ENCODE measurements at regions not wholly inside any gene's neighbourhood (a gene's known extent, or its start where the extent isn't known, plus 50 kb on each side); places are given as distances from the start of the nearest gene placed in this dataset.

DNA sequence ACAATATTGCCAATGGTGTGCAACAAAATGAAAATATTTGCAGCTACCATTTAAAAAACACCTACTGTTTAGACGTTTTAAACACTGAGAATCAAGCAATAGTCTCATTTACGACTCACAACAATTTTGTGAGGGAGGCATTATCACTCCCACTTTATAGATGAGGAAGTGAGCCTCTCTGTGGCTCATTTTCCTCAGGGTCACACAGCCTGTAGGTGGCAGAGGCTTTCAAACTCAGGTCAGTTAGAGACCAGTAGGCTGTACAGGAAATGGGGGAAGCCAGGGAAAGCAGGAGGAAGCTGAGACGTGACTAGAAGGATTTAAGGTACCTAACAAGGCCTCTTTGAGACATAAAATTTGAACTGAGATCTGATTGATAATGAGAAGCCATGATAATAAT is 95.0 kb upstream of the ZNF521 start:
- Mint-ChIP-seq H3K36me3 (ENCODE audit: low read depth) (peaks cover 12% of the 10 kb centered on the region), H3K27ac (no peak overlapping the region), H3K4me1 (no peaks in the 10 kb centered on the region), H3K27me3 (ENCODE audit: insufficient read depth, low read depth, poor library complexity) (peaks cover 4% of the 10 kb centered on the region), H3K4me3 (no peak overlapping the region), H3K9me3 (peaks cover 6% of the 10 kb centered on the region)
- Histone ChIP-seq H3K27me3 (ENCODE audit: insufficient read depth) (no peaks in the 10 kb centered on the region), H3K79me2 (replicated peaks; ENCODE audit: insufficient read depth) (no peaks in the 10 kb centered on the region), H3K36me3 (ENCODE audit: insufficient read depth) (peaks cover 4% of the 10 kb centered on the region; the same call in 1 of the 2 replicates), H4K20me1 (replicated peaks; ENCODE audit: insufficient read depth) (no peaks in the 10 kb centered on the region), H2AFZ (no peak overlapping the region), H3K4me3 (no peak overlapping the region), H3K9me2 (ENCODE audit: insufficient read depth) (peaks cover 8% of the 10 kb centered on the region; the same call in 1 of the 2 replicates), H3K4me2 (no peak overlapping the region), H3K27ac (ENCODE audit: low read depth) (no peak overlapping the region), H3F3A (replicated peaks; ENCODE audit: low read depth) (no peaks in the 10 kb centered on the region), H3K4me1 (ENCODE audit: insufficient read depth) (no peaks in the 10 kb centered on the region)
- no peak for DNase-seq (ENCODE audit: low spot score)
- TF ChIP-seq, protein P1, sequence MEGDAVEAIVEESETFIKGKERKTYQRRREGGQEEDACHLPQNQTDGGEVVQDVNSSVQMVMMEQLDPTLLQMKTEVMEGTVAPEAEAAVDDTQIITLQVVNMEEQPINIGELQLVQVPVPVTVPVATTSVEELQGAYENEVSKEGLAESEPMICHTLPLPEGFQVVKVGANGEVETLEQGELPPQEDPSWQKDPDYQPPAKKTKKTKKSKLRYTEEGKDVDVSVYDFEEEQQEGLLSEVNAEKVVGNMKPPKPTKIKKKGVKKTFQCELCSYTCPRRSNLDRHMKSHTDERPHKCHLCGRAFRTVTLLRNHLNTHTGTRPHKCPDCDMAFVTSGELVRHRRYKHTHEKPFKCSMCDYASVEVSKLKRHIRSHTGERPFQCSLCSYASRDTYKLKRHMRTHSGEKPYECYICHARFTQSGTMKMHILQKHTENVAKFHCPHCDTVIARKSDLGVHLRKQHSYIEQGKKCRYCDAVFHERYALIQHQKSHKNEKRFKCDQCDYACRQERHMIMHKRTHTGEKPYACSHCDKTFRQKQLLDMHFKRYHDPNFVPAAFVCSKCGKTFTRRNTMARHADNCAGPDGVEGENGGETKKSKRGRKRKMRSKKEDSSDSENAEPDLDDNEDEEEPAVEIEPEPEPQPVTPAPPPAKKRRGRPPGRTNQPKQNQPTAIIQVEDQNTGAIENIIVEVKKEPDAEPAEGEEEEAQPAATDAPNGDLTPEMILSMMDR (conservative IDR thresholded peaks at IDR 0.05; ENCODE audit: low read depth in 2 of 2): peak in 1 of 2 experiments; percentile 16; a peak in 2 of 4 replicates
- no peak for TF ChIP-seq ETS1 (IDR thresholded peaks at IDR 0.05)
- no peak for ATAC-seq

DNA sequence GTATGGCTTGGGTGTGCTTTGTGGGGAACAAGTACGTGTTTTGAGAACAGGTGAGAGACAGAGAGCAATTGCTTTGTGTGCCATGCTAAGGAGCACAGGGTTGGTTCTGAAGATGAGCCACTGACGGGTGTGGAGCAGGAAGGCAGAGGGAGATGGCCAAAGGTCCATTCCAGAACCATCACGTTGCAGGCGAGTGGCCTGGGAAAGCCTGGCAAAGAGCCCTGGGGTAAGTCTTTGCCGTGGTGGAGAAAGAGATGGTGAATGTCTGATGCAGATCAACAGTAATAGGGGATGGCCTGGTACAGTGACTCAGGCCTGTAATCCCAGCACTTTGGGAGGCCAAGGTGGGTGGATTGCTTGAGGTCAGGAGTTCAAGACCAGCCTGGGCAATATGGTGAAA is 93.5 kb upstream of the ZNF521 start:
- Mint-ChIP-seq H3K27me3 (ENCODE audit: insufficient read depth, low read depth, poor library complexity) (peaks cover 4% of the 10 kb centered on the region), H3K4me1 (no peaks in the 10 kb centered on the region), H3K9me3 (peaks cover 5% of the 10 kb centered on the region), H3K27ac (no peak overlapping the region), H3K36me3 (ENCODE audit: low read depth) (peaks cover 12% of the 10 kb centered on the region), H3K4me3 (no peak overlapping the region)
- DNase-seq (ENCODE audit: low spot score) (no peak), ATAC-seq (no peak)
- Histone ChIP-seq H3K4me2 (no peak overlapping the region), H3K27ac (ENCODE audit: low read depth) (no peak overlapping the region), H3K27me3 (ENCODE audit: insufficient read depth) (no peaks in the 10 kb centered on the region), H3K9me2 (ENCODE audit: insufficient read depth) (peaks cover 7% of the 10 kb centered on the region; the same call in 1 of the 2 replicates), H3K36me3 (ENCODE audit: insufficient read depth) (no peaks in the 10 kb centered on the region; the same call in 1 of the 2 replicates), H3F3A (replicated peaks; ENCODE audit: low read depth) (no peaks in the 10 kb centered on the region), H3K4me1 (ENCODE audit: insufficient read depth) (no peaks in the 10 kb centered on the region), H3K4me3 (no peak overlapping the region), H3K79me2 (replicated peaks; ENCODE audit: insufficient read depth) (no peaks in the 10 kb centered on the region), H4K20me1 (replicated peaks; ENCODE audit: insufficient read depth) (no peaks in the 10 kb centered on the region), H2AFZ (no peak overlapping the region)
- no peak for TF ChIP-seq POLR2AphosphoS5 (IDR thresholded peaks at IDR 0.05; ENCODE audit: low read depth)
- TF ChIP-seq ETS1 (IDR thresholded peaks at IDR 0.05): no peak
- TF ChIP-seq REST (IDR thresholded peaks at IDR 0.05; ENCODE audit: unreplicated experiment): no peak
- no peak for TF ChIP-seq NANOG (IDR thresholded peaks at IDR 0.05; ENCODE audit: borderline replicate concordance)
- TF ChIP-seq EZH2 (IDR thresholded peaks at IDR 0.05; ENCODE audit: low read depth, unreplicated experiment): no peak
- no peak for TF ChIP-seq CREB1 (CRISPR knock-in tag; IDR thresholded peaks at IDR 0.05; ENCODE audit: low read depth)
- TF ChIP-seq STAT1 (IDR thresholded peaks at IDR 0.05; ENCODE audit: unreplicated experiment): no peak
- no peak for TF ChIP-seq EZH2phosphoT487 (IDR thresholded peaks at IDR 0.05; ENCODE audit: unreplicated experiment)

All from GM23338 (cell line).